GM18498 (cell line): ENCODE measurements at regions not wholly inside any gene's neighbourhood (a gene's known extent, or its start where the extent isn't known, plus 50 kb on each side); places are given as distances from the start of the nearest gene placed in this dataset.

Experiments
- ATAC-seq: cut with Tn5 transposase; IDR thresholded peaks from one replicate; pipeline ENCODE4 v1.9.1; 2021; ENCODE audit warnings: mild to moderate bottlenecking, moderate library complexity; ENCODE audit not compliant: unreplicated experiment

DNA sequence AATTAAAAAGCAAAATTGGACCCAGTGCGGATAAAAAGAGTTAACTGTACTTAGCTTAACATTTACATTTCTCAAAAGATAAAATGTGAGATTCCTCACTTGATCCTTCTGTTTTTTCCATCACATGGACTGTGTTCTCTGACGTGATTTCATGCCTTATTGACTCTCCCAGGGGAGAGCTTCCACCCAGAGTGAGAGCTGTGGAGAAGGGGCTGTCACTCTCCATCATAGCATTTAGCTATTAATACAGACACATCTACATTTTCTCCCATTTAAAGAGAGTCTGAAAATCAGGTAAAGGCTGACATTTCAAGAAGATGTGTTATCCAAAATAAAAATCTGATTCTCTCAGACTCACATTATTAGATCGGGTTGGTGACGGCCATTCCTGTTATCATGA is 493.8 kb downstream of the FBXO15 start:
- ATAC-seq: no peak

GRCh38 chr18:73653251-73653650 is 494.4 kb downstream of the FBXO15 start:
- ATAC-seq: no peak

GRCh38 chr18:73647391-73647790 is 500.2 kb downstream of the FBXO15 start:
- no peak for ATAC-seq

GRCh38 chr18:73646772-73647171 is 500.9 kb downstream of the FBXO15 start:
- ATAC-seq: no peak

GRCh38 chr18:73646196-73646595 is 501.4 kb downstream of the FBXO15 start:
- ATAC-seq: no peak

GRCh38 chr18:73645160-73645715 is 502.4 kb downstream of the FBXO15 start:
- no peak for ATAC-seq

DNA sequence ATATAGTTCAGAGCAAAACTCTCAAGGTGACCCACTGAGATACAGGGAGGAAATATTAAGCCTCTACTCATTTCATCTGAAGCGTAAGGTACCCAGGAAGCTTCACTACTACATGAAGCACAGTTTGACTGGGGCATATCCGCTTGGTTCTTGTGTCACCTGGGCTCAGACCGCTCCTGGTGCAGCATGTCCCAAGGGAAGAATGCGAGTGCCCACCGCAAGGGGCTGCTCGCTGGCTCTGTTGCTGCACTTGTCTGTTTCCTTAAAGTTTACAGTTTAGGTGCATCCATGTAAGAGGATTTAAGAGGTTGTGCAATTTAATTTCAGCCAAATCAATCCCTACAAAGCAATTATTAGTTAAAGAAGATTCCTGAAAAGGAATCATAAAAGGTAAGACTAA is 507.8 kb downstream of the FBXO15 start:
- ATAC-seq: no peak

- no peak for ATAC-seq
These were observed 508.9 kb downstream of the FBXO15 start for GRCh38 chr18:73638709-73639108.

DNA sequence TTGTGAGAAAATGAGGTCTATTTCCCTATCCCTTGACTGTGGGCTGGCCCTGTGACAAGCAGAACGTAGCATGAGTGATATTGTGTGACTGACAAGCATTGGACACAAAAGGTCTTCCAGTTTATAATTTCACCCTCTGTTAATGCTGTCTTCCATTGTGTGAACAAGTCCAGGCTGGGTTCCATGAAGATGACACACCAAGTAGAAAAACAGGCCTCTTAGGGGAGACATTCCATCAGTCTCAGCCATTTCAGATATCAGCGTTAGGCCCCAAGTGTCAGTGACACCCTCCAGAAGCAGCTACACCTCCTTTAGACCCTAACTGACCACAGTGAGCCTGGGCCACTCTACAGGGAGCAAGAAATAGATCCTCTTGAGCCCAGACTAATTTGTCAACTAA is 511.3 kb downstream of the FBXO15 start:
- ATAC-seq: no peak

DNA sequence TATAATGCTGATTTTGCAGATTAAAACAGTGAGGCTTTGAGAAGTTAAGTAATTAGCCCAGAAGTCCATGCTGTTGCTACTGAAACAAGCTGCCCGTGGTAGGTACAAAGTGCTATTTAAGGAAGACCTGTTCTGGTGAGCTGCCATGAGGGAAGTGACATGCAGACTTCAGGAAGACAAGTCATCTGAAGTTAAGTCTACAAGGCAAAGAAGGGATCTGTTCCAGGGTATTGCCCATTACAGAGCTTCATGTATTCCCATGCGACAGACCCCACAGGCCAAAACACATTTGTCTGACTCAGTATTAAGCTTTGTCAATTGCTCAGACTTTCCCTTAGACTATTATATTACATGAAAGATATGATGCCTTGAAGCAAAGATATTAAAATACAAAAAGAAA is 520.8 kb downstream of the FBXO15 start:
- ATAC-seq: no peak

DNA sequence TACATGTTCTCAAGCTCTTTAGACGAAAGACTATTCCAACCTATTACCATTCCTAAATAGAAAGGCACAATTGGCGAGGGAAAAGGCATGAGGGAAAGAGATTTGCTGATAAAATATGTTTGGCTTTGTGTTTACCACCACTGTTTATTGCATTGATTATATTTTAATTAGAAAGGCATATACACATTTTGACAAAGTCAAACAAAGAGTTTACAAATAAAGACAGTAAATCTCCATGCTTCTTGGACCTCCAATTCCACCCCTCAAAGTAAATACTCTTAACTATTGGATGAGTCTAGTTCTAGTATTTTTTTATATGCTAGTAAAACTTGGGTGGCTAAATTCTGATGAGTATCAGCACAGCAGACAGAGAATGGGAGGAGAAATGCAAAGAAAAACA is 521.4 kb downstream of the FBXO15 start:
- no peak for ATAC-seq

DNA sequence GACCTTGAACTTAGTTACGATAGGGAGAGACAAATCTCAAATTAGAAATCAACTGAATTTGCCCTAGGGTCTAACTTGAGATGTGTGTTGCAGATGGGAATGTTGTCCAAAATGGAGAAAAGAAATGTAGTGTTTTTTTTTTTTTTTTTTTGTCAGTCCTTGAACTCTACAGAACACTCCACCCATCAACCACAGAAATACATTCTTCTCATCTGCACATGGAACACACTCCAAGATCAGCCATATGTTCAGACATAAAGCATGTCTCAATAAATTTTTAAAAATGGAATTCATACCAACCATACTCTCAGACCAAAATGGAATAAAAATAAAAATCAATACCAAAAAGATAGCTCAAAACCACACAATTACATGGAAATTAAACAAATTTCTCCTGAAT is 526.5 kb downstream of the FBXO15 start:
- ATAC-seq: no peak

DNA sequence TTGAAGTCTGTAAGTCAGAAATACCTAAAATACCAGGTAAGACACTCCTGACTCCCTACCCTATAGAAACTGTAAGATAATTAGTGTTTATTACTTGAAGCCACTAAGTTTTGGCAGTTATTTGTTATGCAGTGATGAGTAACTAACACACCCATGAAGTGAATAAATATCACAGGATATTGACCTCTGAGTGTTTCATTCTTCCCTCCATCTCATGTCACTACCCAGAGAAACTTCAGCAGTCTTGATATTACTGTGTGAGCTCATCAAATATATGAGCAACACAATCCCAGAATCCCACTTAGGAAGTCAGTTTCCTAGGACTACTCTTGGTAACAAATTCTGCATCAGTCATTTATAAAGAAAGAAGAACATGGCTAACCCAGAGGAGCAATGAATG is 529.7 kb downstream of the FBXO15 start:
- ATAC-seq: no peak

DNA sequence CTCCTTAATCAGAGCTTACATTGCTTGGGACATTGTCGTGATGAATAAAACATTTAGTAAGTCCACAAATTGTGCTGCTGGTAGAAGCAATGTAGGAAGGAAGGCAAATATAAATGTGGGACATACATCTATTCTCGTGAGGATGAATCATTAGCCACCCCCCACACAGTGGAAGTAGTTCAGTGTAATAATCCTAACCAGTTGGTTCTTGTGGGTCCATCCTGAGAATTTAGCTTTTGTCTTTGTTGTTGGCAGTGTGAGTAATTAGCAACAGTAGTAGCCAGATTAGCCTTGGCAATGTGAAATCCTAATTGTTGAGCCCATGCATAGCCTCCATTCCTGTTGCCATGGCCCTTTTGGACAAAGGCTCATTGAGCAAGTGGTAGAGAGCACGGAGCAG is 532.1 kb downstream of the FBXO15 start:
- ATAC-seq: no peak

GRCh38 chr18:73614812-73615211 is 532.8 kb downstream of the FBXO15 start:
- no peak for ATAC-seq

DNA sequence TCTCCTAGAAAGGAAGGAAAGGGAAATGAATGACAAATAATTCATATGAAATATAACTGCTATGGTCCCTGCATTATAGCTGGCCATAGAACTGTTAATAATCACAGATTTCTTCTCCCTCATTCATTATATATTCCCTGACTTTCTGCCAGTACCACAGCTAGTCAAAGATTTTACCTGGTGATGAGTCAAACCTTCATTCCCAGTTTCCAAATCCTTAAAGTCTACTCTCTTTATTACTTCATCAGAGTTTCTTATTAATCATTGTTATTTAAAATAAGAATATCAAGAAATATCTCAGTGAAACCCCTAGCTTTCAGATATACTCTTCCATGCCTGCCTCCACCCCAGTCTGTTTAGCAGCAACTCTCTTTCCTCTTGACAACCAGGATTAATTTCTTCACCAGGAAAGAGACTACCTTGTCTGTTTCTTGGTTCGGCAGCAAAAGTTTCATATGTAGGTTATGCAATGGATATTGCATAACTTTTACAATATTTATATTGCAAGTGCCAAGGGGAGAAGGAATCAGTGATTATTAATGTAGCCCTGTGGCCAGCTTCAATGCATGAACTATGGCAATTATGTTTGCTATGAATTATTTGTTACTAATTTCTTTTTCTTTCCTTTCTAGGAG is 533.8 kb downstream of the FBXO15 start:
- no peak for ATAC-seq

- no peak for ATAC-seq
These were observed 549.6 kb downstream of the FBXO15 start for GRCh38 chr18:73597832-73598615.

DNA sequence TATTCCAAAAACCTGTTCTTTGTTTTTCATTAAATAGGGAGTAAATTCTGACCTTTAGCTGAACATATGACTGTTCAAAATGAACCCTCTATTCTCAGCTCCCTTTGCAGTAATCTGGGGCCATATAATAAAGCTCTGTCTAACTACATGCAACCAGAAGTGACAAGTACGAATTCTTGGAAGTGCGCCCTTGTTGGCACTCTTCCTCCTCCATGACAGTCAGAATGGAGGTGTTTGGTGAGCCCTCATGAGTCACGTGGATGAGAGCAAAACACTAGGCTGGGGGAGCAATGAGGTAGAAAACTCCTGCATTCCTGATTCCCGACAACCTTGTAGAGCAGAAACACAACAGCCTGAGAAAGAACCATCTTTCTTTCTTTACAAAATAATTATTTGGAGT is 552.9 kb downstream of the FBXO15 start:
- no peak for ATAC-seq

- ATAC-seq: no peak
These were observed 554.4 kb downstream of the FBXO15 start for GRCh38 chr18:73593207-73593606.

GRCh38 chr18:73590950-73591349 is 556.7 kb downstream of the FBXO15 start:
- ATAC-seq: no peak

DNA sequence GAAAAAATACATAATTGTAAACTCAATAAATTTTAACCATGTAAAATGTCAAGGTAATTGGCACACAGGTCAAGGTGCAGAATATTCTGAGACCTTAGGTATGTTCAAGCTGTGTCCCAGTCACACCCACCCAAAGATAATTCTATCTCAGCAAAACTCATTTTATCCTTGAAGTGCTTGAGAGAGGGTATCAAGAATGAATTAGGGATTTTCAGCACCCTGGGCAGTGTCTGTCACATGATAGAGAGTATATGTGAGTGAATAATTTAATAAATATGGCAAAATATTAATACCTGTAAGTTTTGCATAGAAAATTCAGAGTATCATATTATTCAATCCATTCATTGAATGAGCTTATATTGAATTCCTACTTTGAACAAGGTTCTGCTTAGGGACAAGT is 567.9 kb downstream of the FBXO15 start:
- ATAC-seq: no peak

DNA sequence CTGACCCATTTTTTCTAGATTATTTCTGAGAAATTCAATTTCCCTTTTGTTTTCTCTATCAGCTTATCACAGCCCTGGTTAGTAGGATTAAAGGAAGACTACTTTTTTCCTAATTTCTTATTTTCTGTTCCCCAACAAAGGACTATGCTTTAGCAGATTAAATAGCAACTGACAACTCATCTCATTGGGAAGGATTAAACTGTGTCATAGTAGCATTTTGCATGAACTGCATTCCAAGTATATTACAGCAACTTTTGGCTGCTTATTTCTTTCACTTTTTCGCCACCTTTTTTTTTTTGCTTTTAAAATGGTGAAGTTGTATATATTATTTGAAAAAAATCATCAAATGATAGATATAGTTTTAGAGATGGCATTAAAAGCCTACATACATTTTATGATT is 570.3 kb downstream of the FBXO15 start:
- ATAC-seq: no peak
